ENCODE measurements at regions not wholly inside any gene's neighbourhood (a gene's known extent, or its start where the extent isn't known, plus 50 kb on each side); places are given as distances from the start of the nearest gene placed in this dataset.
A peak's percentile ranks its signal among the peaks of the same experiment; 100 is the strongest.

- H3K27me3 ChIP-seq = no peaks in the 10 kb centered on the region
- no peak overlapping the region for H3K4me3 ChIP-seq
- H3K27ac ChIP-seq = no peak overlapping the region
- H3K4me1 ChIP-seq = no peaks in the 10 kb centered on the region
- H3K36me3 ChIP-seq = no peaks in the 10 kb centered on the region
- no peak for TF ChIP-seq CTCF (IDR thresholded peaks at IDR 0.05)
- TF ChIP-seq POLR2A (IDR thresholded peaks at IDR 0.05) = no peak
- intact Hi-C loops (cut with DNase I; ENCODE audit: low total_unique reads) = no loop called here
- no peaks in the 10 kb centered on the region for H3K9me3 ChIP-seq
- DNase-seq = no peak
Measured at GRCh38 chr18:29191263-29191662, 1014.3 kb upstream of the CDH2 start.

- H3K4me3 ChIP-seq = no peak overlapping the region
- H3K27me3 ChIP-seq = no peaks in the 10 kb centered on the region
- DNase-seq = no peak
- H3K36me3 ChIP-seq = no peaks in the 10 kb centered on the region
- intact Hi-C loops (cut with DNase I; ENCODE audit: low total_unique reads) = no loop called here
- no peaks in the 10 kb centered on the region for H3K9me3 ChIP-seq
- no peaks in the 10 kb centered on the region for H3K4me1 ChIP-seq
- TF ChIP-seq CTCF (IDR thresholded peaks at IDR 0.05) (no peak), POLR2A (IDR thresholded peaks at IDR 0.05) (no peak)
- H3K27ac ChIP-seq = no peak overlapping the region
Measured at GRCh38 chr18:29188760-29189159, 1011.8 kb upstream of the CDH2 start.

GRCh38 chr18:29185801-29186200, 1008.9 kb upstream of the CDH2 start:
- H3K4me1 ChIP-seq = peaks cover 0 to 4% of the 10 kb centered on the region in 2 donors
- no peaks in the 10 kb centered on the region for H3K9me3 ChIP-seq
- TF ChIP-seq CTCF (IDR thresholded peaks at IDR 0.05) = no peak
- no peak for TF ChIP-seq POLR2A (IDR thresholded peaks at IDR 0.05)
- H3K4me3 ChIP-seq = no peak overlapping the region
- intact Hi-C loops (cut with DNase I; ENCODE audit: low total_unique reads) = no loop called here
- DNase-seq = no peak
- H3K36me3 ChIP-seq = no peaks in the 10 kb centered on the region
- H3K27ac ChIP-seq = no peak overlapping the region
- H3K27me3 ChIP-seq = no peaks in the 10 kb centered on the region

- no peak overlapping the region for H3K27ac ChIP-seq
- H3K9me3 ChIP-seq = no peaks in the 10 kb centered on the region
- H3K4me1 ChIP-seq = peaks cover 0 to 4% of the 10 kb centered on the region in 2 donors
- H3K4me3 ChIP-seq = no peak overlapping the region
- H3K36me3 ChIP-seq = no peaks in the 10 kb centered on the region
- TF ChIP-seq POLR2A (IDR thresholded peaks at IDR 0.05) (no peak), CTCF (IDR thresholded peaks at IDR 0.05) (no peak)
- intact Hi-C loops (cut with DNase I; ENCODE audit: low total_unique reads) = no loop called here
- H3K27me3 ChIP-seq = no peaks in the 10 kb centered on the region
- DNase-seq = no peak
Measured at GRCh38 chr18:29184654-29185053, 1007.7 kb upstream of the CDH2 start.

- intact Hi-C loops (cut with DNase I; ENCODE audit: low total_unique reads) = no loop called here
- no peaks in the 10 kb centered on the region for H3K36me3 ChIP-seq
- TF ChIP-seq CTCF (IDR thresholded peaks at IDR 0.05) (no peak), POLR2A (IDR thresholded peaks at IDR 0.05) (no peak)
- no peak overlapping the region for H3K4me3 ChIP-seq
- no peaks in the 10 kb centered on the region for H3K27me3 ChIP-seq
- no peaks in the 10 kb centered on the region for H3K9me3 ChIP-seq
- peak overlapping the region; percentile 83 to 86 for H3K27ac ChIP-seq
- peak; percentile 22 to 53 for DNase-seq
- H3K4me1 ChIP-seq = peaks cover 0 to 4% of the 10 kb centered on the region in 2 donors
Measured at GRCh38 chr18:29181151-29181901, 1004.4 kb upstream of the CDH2 start.

Measured in uterus (tissue), 3 donors.